AG09309 (cell line): ENCODE measurements at regions not wholly inside any gene's neighbourhood (a gene's known extent, or its start where the extent isn't known, plus 50 kb on each side); places are given as distances from the start of the nearest gene placed in this dataset.

Experiments used
- DNase-seq: peaks from one replicate; pipeline ENCODE4 v3.0.0-alpha.2; 2010; ENCODE audit warnings: low read depth
- H3K4me3 ChIP-seq: 2 replicates; pipeline ENCODE4 v1.5.1; 2011; ENCODE audit warnings: mild to moderate bottlenecking, low read depth, low read length, moderate library complexity; ENCODE audit not compliant: control insufficient read depth
- CTCF ChIP-seq: IDR thresholded peaks from 2 replicates; pipeline ENCODE4 v1.5.1; 2011; ENCODE audit warnings: mild to moderate bottlenecking, low read depth, low read length, inconsistent platforms; ENCODE audit not compliant: insufficient read depth, control insufficient read depth; ENCODE audit errors: missing control alignments

GRCh38 chr9:3689555-3689954 is 163.8 kb upstream of the RFX3 start:
- TF ChIP-seq CTCF: no peak
- H3K4me3 ChIP-seq: no peak overlapping the region
- DNase-seq: no peak

- no peak for TF ChIP-seq CTCF
- no peak overlapping the region for H3K4me3 ChIP-seq
- no peak for DNase-seq
These were observed 161.3 kb upstream of the RFX3 start for GRCh38 chr9:3687145-3687544.

GRCh38 chr9:3682186-3682585 is 156.4 kb upstream of the RFX3 start:
- H3K4me3 ChIP-seq: no peak overlapping the region
- DNase-seq: no peak
- TF ChIP-seq CTCF: no peak

- no peak overlapping the region for H3K4me3 ChIP-seq
- TF ChIP-seq CTCF: no peak
- DNase-seq: no peak
These were observed 151.7 kb upstream of the RFX3 start for GRCh38 chr9:3677541-3677940.

- no peak for DNase-seq
- no peak for TF ChIP-seq CTCF
- no peak overlapping the region for H3K4me3 ChIP-seq
These were observed 151.0 kb upstream of the RFX3 start for GRCh38 chr9:3676766-3677165.

GRCh38 chr9:3675946-3676345 is 150.1 kb upstream of the RFX3 start:
- DNase-seq: no peak
- no peak for TF ChIP-seq CTCF
- H3K4me3 ChIP-seq: no peak overlapping the region

GRCh38 chr9:3674561-3674960 is 148.8 kb upstream of the RFX3 start:
- DNase-seq: no peak
- TF ChIP-seq CTCF: no peak
- H3K4me3 ChIP-seq: no peak overlapping the region
